ENCODE measurements at regions not wholly inside any gene's neighbourhood (a gene's known extent, or its start where the extent isn't known, plus 50 kb on each side); places are given as distances from the start of the nearest gene placed in this dataset.
"Not testable (repeated sequence)": the region's sequence is repeated elsewhere in the genome, so short reads cannot be mapped to it uniquely, and the experiment has no call there.

DNA sequence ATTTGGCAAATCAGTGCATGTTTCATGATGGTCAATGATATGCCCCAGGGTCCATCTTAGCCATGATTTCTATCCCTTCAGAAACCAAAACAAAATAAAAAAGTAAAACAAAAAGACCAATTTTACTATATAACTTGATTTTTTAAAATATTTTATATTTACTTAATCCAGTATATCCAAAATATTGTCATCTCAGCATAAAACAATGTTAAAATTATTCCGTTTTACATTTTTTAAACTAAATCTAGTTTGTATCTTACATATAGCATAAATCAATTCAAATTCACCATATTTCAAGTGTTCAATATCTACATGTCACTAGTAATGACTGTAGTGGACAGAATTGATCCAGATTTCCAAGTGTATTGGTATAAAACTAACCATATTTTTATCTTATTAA lies 277.7 kb upstream of the ZNF322 start:
- not testable (repeated sequence) for H3K4me3 ChIP-seq (ENCODE audit: low read depth, low read length); FAIRE-seq

DNA sequence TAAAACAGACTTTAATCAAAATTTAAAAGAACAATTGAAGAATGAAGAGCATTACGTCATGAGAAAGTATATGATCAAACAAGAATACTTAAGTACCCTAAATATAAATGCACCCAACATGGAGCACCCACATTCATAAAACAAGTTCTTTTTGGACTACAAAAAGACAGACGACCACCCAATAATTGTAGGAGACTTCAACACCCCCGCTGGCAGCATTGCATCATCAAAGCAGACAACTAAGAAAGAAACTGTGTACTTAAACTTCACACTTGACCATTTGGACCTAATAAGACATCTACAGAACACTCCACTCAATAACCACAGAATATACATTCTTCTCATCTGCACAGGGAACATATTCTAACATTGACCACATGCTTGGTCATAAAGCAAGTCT lies 291.7 kb upstream of the ZNF322 start:
- not testable (repeated sequence) for DNase-seq (ENCODE audit: low read depth); H3K36me3 ChIP-seq (ENCODE audit: control insufficient read depth, insufficient read depth, low read length); H3K27me3 ChIP-seq (ENCODE audit: control insufficient read depth, insufficient read depth, low read length); FAIRE-seq; H3K4me3 ChIP-seq (ENCODE audit: low read depth, low read length)

More for the DNA sequence above, 277.7 kb upstream of the ZNF322 start:
- DNase-seq (ENCODE audit: low read depth); H3K27me3 ChIP-seq (ENCODE audit: control insufficient read depth, insufficient read depth, low read length); H3K36me3 ChIP-seq (ENCODE audit: control insufficient read depth, insufficient read depth, low read length): not testable (repeated sequence)

DNA sequence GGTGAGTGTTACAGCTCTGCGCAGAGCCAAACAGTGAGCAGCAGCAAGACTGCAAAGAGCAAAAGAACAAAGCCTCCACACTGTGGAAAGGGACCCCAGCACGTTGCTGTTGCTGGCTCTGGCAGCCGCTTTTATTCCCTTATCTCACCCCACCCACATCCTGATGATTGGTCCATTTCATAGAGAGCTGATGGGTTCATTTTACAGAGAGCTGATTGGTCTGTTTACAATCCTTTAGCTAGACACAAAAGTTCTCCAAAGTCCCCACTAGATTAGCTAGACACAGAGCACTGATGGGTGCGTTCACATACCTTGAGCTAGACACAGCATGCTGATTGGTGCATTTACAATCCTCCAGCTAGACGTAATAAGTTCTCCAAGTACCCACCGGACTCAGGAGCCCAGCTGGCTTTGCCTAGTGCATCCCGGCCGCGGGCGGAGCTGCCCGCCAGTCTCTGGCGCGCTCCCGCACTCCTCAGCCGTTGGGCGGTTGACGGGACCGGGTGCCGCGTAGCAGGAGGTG lies 291.4 kb upstream of the PRSS16 start:
- DNase-seq (ENCODE audit: low read depth): peak; percentile 85
- FAIRE-seq; H3K36me3 ChIP-seq (ENCODE audit: control insufficient read depth, insufficient read depth, low read length); H3K27me3 ChIP-seq (ENCODE audit: control insufficient read depth, insufficient read depth, low read length): not testable (repeated sequence)
- H3K4me3 ChIP-seq (ENCODE audit: low read depth, low read length): peak overlapping the region; percentile 38

DNA sequence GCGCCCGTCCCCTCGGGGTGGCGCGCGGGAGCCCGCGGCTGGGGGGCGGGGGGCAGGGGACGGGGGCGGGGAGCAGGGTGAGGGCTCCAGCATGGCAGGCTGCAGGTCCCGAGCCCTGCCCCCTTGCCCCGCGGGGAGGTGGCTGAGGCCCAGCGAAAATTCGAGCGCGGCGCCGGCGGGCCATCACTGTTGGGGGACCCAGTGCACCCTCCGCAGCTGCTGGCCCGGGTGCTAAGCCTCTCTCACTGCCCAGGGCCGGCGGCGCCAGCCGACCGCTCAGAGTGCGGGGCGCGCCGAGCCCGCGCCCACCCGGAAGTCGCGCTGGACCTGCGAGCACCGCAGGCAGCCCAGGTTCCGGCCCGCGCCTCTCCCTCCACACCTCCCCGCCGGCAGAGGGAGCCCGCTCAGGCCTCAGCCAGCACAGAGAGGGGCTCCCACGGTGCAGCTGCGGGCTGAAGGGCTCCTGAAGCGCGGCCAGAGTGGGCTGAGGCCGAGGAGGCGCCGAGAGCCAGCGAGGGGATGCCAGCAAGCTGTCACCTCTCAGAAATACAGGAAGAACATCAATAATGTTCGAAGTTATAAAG lies 290.8 kb upstream of the PRSS16 start:
- not testable (repeated sequence) for H3K27me3 ChIP-seq (ENCODE audit: control insufficient read depth, insufficient read depth, low read length); H3K36me3 ChIP-seq (ENCODE audit: control insufficient read depth, insufficient read depth, low read length); FAIRE-seq
- H3K4me3 ChIP-seq (ENCODE audit: low read depth, low read length): peak overlapping the region; percentile 38
- TF ChIP-seq, protein P1, sequence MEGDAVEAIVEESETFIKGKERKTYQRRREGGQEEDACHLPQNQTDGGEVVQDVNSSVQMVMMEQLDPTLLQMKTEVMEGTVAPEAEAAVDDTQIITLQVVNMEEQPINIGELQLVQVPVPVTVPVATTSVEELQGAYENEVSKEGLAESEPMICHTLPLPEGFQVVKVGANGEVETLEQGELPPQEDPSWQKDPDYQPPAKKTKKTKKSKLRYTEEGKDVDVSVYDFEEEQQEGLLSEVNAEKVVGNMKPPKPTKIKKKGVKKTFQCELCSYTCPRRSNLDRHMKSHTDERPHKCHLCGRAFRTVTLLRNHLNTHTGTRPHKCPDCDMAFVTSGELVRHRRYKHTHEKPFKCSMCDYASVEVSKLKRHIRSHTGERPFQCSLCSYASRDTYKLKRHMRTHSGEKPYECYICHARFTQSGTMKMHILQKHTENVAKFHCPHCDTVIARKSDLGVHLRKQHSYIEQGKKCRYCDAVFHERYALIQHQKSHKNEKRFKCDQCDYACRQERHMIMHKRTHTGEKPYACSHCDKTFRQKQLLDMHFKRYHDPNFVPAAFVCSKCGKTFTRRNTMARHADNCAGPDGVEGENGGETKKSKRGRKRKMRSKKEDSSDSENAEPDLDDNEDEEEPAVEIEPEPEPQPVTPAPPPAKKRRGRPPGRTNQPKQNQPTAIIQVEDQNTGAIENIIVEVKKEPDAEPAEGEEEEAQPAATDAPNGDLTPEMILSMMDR (IDR thresholded peaks at IDR 0.05; ENCODE audit: insufficient read depth, low read length, severe bottlenecking): peak; percentile 50
- DNase-seq (ENCODE audit: low read depth): peak; percentile 34

DNA sequence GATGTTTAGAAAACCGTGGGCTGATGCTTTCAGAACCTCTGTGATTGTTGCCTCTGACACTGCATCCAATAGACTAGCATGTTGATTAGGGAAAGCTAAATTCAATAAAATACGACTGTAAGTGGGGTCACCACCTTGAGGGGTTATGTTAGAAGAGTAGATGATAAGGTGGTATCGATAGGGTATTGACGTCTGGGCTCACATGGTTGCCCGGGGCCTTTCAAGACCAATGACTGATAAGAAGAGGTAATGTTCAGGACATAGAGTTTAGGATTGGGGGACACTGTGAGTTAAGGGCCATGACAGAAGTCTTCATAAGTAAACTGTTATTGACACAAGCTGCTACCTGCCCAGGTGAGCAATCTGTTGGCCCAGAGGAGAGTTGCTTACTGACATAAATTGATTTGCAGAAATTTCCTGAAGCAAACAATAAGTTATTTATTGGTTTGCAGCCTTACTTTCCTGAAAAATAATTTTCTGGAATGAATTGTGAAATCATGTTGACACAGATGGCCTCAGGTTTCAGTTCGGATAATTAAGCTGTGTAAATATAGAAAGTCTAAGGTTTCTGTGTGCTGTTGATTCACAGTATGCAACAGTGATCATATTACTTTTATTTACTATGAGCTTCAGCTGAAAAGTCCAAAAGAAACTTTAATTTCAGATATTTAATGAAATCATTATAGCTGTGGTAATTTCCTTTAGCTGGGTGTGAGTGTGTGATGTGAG lies 289.9 kb upstream of the PRSS16 start:
- not testable (repeated sequence) for H3K36me3 ChIP-seq (ENCODE audit: control insufficient read depth, insufficient read depth, low read length); H3K27me3 ChIP-seq (ENCODE audit: control insufficient read depth, insufficient read depth, low read length); FAIRE-seq
- peak; percentile 52 for DNase-seq (ENCODE audit: low read depth)
- peak overlapping the region; percentile 38 for H3K4me3 ChIP-seq (ENCODE audit: low read depth, low read length)

DNA sequence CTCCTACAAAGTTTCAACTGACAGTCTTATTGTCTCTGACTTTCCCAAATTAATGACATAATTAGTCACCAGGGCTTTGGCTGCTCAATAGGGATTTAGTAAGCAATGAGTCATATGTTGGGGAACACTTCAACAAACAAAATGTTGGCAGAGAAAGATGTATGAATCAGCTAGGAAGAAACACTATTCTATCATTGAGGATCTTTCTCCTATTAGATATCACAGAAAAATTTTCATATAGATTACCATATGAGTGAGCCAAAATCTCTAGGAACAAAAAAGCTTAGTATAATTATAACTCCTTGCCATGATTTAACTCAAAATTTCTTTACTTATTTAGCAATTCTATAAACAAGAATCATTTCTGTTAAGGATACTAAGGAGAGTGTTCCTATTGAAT lies 286.3 kb upstream of the PRSS16 start:
- H3K27me3 ChIP-seq (ENCODE audit: control insufficient read depth, insufficient read depth, low read length); FAIRE-seq; H3K4me3 ChIP-seq (ENCODE audit: low read depth, low read length); H3K36me3 ChIP-seq (ENCODE audit: control insufficient read depth, insufficient read depth, low read length): not testable (repeated sequence)
- DNase-seq (ENCODE audit: low read depth): peak; percentile 65

DNA sequence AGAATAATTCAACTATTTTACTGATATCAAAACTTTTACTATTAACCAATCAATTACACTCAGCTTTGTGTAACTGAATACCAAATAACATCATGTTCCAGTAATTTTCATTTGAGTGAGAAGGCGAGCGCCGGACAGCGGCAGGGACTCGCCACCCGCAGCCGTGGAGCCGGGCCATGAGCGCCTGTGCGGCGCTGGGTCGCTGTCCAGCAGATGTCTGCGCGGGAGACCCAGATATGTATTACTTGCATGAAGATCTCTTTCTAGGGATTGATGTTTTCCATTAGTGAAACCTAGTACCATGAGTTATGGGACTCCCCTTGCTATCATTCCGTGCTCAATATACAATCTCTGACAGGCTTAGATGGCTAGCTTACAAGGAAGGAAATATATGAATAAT lies 245.1 kb upstream of the PRSS16 start:
- no peaks in the 10 kb centered on the region for H3K36me3 ChIP-seq (ENCODE audit: control insufficient read depth, insufficient read depth, low read length)
- H3K4me3 ChIP-seq (ENCODE audit: low read depth, low read length): no peak overlapping the region
- TF ChIP-seq, protein P1 (IDR thresholded peaks at IDR 0.05; ENCODE audit: insufficient read depth, low read length, severe bottlenecking): no peak
- FAIRE-seq (no peak), DNase-seq (ENCODE audit: low read depth) (no peak)
- H3K27me3 ChIP-seq (ENCODE audit: control insufficient read depth, insufficient read depth, low read length): no peaks in the 10 kb centered on the region

DNA sequence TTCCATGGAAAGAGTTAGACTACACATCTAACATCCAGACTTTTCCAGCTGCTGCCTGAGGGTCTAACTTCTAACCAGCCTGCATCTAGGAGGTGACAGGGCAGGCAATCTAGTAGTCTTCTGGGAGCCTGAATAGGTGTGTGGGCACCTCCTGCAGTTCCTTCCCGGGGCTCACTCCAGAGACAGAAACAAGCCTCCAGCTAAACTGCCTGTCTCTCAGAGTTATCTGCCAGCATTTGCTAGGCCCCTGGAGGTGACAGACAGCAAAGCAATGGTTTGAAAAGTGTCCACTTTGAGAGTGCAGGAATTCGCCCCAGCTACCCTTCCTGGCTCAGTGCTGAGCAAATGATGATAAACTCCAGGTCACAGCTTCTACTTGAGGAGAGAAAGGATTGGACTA lies 240.5 kb upstream of the PRSS16 start:
- H3K27me3 ChIP-seq (ENCODE audit: control insufficient read depth, insufficient read depth, low read length): no peaks in the 10 kb centered on the region
- FAIRE-seq (no peak), DNase-seq (ENCODE audit: low read depth) (no peak)
- TF ChIP-seq, protein P1 (IDR thresholded peaks at IDR 0.05; ENCODE audit: insufficient read depth, low read length, severe bottlenecking): no peak
- H3K36me3 ChIP-seq (ENCODE audit: control insufficient read depth, insufficient read depth, low read length): no peaks in the 10 kb centered on the region
- H3K4me3 ChIP-seq (ENCODE audit: low read depth, low read length): no peak overlapping the region

DNA sequence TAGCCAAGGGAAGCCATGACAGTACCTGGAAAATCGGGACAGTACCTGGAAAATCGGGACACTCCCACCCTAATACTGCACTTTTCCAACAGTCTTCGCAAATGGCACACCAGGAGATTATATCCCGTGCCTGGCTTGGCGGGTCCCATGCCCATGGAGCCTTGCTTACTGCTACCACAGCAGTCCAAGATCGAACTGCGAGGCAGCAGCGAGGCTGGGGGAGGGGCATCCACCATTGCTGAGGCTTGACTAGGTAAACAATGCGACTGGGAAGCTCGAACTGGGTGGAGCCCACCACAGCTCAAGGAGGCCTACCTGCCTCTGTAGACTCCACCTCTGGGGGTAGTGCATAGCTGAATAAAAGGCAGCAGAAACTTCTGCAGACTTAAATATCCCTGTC lies 238.9 kb upstream of the PRSS16 start:
- not testable (repeated sequence) for H3K4me3 ChIP-seq (ENCODE audit: low read depth, low read length); DNase-seq (ENCODE audit: low read depth); H3K36me3 ChIP-seq (ENCODE audit: control insufficient read depth, insufficient read depth, low read length); H3K27me3 ChIP-seq (ENCODE audit: control insufficient read depth, insufficient read depth, low read length); FAIRE-seq

DNA sequence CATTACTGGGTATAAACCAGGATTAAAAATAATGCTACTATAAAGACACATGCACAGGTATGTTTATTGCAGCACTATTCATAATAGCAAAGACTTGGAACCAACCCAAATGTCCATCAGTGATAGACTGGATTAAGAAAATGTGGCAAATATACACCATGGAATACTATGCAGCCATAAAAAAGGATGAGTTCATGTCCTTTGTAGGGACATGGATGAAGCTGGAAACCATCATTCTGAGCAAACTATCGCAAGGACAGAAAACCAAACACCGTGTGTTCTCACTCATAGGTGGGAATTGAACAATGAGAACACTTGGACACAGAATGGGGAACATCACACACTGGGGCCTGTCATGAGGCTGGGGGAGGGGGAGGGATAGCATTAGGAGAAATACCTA lies 233.4 kb upstream of the PRSS16 start:
- not testable (repeated sequence) for H3K36me3 ChIP-seq (ENCODE audit: control insufficient read depth, insufficient read depth, low read length); DNase-seq (ENCODE audit: low read depth); H3K4me3 ChIP-seq (ENCODE audit: low read depth, low read length); FAIRE-seq; H3K27me3 ChIP-seq (ENCODE audit: control insufficient read depth, insufficient read depth, low read length)

All from bronchial epithelial cell (primary cell).